ENCODE measurements at regions not wholly inside any gene's neighbourhood (a gene's known extent, or its start where the extent isn't known, plus 50 kb on each side); places are given as distances from the start of the nearest gene placed in this dataset.

DNA sequence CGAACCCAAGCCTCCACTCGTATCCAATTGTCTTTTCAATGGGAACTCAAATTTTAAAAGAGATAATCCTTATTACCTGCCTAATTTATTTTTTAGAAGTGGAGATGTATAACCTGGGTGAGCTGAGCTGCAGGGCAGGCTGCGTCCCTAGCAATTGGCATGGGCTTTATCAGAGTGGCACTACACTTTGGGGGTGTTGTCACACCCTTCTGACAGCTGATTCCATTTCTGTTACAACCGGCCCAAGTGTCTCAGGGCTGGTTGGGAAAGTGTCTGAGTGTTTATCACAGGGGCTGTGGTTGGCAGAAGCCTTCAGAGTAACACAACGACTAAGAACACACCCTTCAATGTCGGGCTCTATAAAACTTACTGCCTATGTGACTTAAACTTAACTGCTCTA is 295.0 kb downstream of the SMAD2 start:
- Mint-ChIP-seq H3K27ac (no peak overlapping the region), H3K4me1 (no peaks in the 10 kb centered on the region), H3K27me3 (ENCODE audit: low read depth, poor library complexity) (peaks cover 6% of the 10 kb centered on the region), H3K9me3 (peaks cover 18% of the 10 kb centered on the region), H3K36me3 (ENCODE audit: low read depth) (no peaks in the 10 kb centered on the region), H3K4me3 (no peak overlapping the region)
- DNase-seq, result no peak
- TF ChIP-seq, protein P1, sequence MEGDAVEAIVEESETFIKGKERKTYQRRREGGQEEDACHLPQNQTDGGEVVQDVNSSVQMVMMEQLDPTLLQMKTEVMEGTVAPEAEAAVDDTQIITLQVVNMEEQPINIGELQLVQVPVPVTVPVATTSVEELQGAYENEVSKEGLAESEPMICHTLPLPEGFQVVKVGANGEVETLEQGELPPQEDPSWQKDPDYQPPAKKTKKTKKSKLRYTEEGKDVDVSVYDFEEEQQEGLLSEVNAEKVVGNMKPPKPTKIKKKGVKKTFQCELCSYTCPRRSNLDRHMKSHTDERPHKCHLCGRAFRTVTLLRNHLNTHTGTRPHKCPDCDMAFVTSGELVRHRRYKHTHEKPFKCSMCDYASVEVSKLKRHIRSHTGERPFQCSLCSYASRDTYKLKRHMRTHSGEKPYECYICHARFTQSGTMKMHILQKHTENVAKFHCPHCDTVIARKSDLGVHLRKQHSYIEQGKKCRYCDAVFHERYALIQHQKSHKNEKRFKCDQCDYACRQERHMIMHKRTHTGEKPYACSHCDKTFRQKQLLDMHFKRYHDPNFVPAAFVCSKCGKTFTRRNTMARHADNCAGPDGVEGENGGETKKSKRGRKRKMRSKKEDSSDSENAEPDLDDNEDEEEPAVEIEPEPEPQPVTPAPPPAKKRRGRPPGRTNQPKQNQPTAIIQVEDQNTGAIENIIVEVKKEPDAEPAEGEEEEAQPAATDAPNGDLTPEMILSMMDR (IDR thresholded peaks at IDR 0.05), result no peak

- H3K4me1 Mint-ChIP-seq, result peaks cover 10% of the 10 kb centered on the region
- H3K36me3 Mint-ChIP-seq (ENCODE audit: low read depth), result no peaks in the 10 kb centered on the region
- no peak overlapping the region for H3K4me3 Mint-ChIP-seq
- H3K9me3 Mint-ChIP-seq, result peaks cover 7% of the 10 kb centered on the region
- peaks cover 27% of the 10 kb centered on the region for H3K27me3 Mint-ChIP-seq (ENCODE audit: low read depth, poor library complexity)
- H3K27ac Mint-ChIP-seq, result no peak overlapping the region
- no peak for DNase-seq
- TF ChIP-seq, protein P1 (IDR thresholded peaks at IDR 0.05), result no peak
These were observed 297.4 kb downstream of the SMAD2 start for GRCh38 chr18:47632970-47633635.

- peaks cover 49% of the 10 kb centered on the region for H3K27me3 Mint-ChIP-seq (ENCODE audit: low read depth, poor library complexity)
- no peak overlapping the region for H3K27ac Mint-ChIP-seq
- H3K4me3 Mint-ChIP-seq, result no peak overlapping the region
- no peaks in the 10 kb centered on the region for H3K36me3 Mint-ChIP-seq (ENCODE audit: low read depth)
- no peaks in the 10 kb centered on the region for H3K9me3 Mint-ChIP-seq
- TF ChIP-seq, protein P1 (IDR thresholded peaks at IDR 0.05), result no peak
- H3K4me1 Mint-ChIP-seq, result peaks cover 10% of the 10 kb centered on the region
- no peak for DNase-seq
These were observed 301.6 kb downstream of the SMAD2 start for GRCh38 chr18:47628893-47629292.

DNA sequence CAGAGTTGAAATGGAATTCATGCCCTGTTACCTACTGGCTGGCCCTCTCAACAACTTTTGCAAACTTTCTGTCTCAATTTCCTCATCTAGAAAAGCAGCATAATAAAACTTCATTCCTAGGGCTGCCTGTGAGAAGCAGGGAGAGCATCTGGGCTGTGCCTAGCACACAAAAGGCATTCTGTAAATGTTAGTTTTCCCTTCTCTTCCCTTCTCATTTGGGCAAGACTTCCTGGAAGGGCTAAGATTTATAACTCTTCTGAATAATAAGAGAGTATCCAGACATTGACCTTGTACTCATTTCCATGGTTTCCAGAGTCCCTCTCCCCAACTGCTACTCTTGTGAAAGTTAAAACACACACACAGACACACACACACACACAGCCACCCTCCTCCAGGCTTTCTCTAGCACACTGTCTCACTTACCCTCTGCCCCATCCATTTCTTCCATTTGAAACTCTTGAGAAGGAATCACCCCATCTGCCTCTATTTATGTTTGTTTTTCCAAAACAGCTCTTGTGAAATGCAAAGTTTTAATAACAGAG is 302.1 kb downstream of the SMAD2 start:
- H3K27me3 Mint-ChIP-seq (ENCODE audit: low read depth, poor library complexity), result peaks cover 44% of the 10 kb centered on the region
- TF ChIP-seq, protein P1 (IDR thresholded peaks at IDR 0.05), result no peak
- H3K27ac Mint-ChIP-seq, result no peak overlapping the region
- no peak for DNase-seq
- H3K4me1 Mint-ChIP-seq, result peaks cover 10% of the 10 kb centered on the region
- H3K36me3 Mint-ChIP-seq (ENCODE audit: low read depth), result no peaks in the 10 kb centered on the region
- H3K4me3 Mint-ChIP-seq, result no peak overlapping the region
- no peaks in the 10 kb centered on the region for H3K9me3 Mint-ChIP-seq

GRCh38 chr18:47627030-47627429 is 303.4 kb downstream of the SMAD2 start:
- DNase-seq, result no peak
- Mint-ChIP-seq H3K4me1 (peaks cover 10% of the 10 kb centered on the region), H3K4me3 (no peak overlapping the region), H3K27me3 (ENCODE audit: low read depth, poor library complexity) (peaks cover 47% of the 10 kb centered on the region), H3K27ac (no peak overlapping the region), H3K36me3 (ENCODE audit: low read depth) (no peaks in the 10 kb centered on the region), H3K9me3 (no peaks in the 10 kb centered on the region)
- TF ChIP-seq, protein P1 (IDR thresholded peaks at IDR 0.05), result no peak
